CD14-positive monocyte (primary cell): ENCODE measurements at regions not wholly inside any gene's neighbourhood (a gene's known extent, or its start where the extent isn't known, plus 50 kb on each side); places are given as distances from the start of the nearest gene placed in this dataset.
A peak's percentile ranks its signal among the peaks of the same experiment; 100 is the strongest.

Source experiments
- DNase-seq, 3 donors: peaks; one replicate each; pipeline ENCODE4 v3.0.0-alpha.2; 2011 to 2022
- H2AFZ ChIP-seq: 2 replicates; pipeline ENCODE4 v1.6.0; 2012; ENCODE audit warnings: mild to moderate bottlenecking, low read depth, low read length, inconsistent platforms; ENCODE audit not compliant: insufficient read depth, poor library complexity, severe bottlenecking
- H3K27ac ChIP-seq, 2 donors: 1 replicate in 1 of 2; 2 replicates in 1 of 2; pipeline ENCODE4 v1.5.1; 2012 to 2013; ENCODE audit warnings: low read length in 2 of 2, control low read depth in 1 of 2, inconsistent platforms in 1 of 2, low read depth in 1 of 2, mild to moderate bottlenecking in 1 of 2
- H3K27me3 ChIP-seq, 2 donors: one replicate each; pipeline versions ENCODE4 v1.6.0 to v1.6.1; 2011 to 2013; ENCODE audit warnings: low read length in 2 of 2; ENCODE audit not compliant: control insufficient read depth in 2 of 2, insufficient read depth in 2 of 2
- H3K36me3 ChIP-seq, 2 donors: replicated peaks in 1 of 2; 1 replicate in 1 of 2; 2 replicates in 1 of 2; pipeline versions ENCODE4 v1.5.1 to v1.6.1; 2012 to 2013; ENCODE audit warnings: low read length in 2 of 2, control low read depth in 1 of 2, inconsistent platforms in 1 of 2, mild to moderate bottlenecking in 1 of 2; ENCODE audit not compliant: insufficient read depth in 2 of 2, control insufficient read depth in 1 of 2
- H3K4me1 ChIP-seq, 2 donors: 1 replicate in 1 of 2; 2 replicates in 1 of 2; pipeline versions ENCODE4 v1.5.1 to v1.6.1; 2012 to 2013; ENCODE audit warnings: low read length in 2 of 2, control low read depth in 1 of 2, inconsistent platforms in 1 of 2, mild to moderate bottlenecking in 1 of 2, moderate library complexity in 1 of 2; ENCODE audit not compliant: insufficient read depth in 2 of 2, control insufficient read depth in 1 of 2
- H3K4me2 ChIP-seq: replicated peaks from 2 replicates; pipeline ENCODE3; 2012; ENCODE audit warnings: low read length, moderate library complexity, mild to moderate bottlenecking; ENCODE audit not compliant: poor library complexity, severe bottlenecking; ENCODE audit errors: extremely low read depth
- H3K4me3 ChIP-seq, 3 experiments: fragments of 200-600 bp in 1 of 3; sonication (generic) in 1 of 3; replicated peaks in 1 of 3; 1 replicate in 2 of 3; 2 replicates in 1 of 3; pipeline ENCODE4 v1.5.1; 2011 to 2013; ENCODE audit warnings: low read length in 3 of 3, mild to moderate bottlenecking in 3 of 3, control low read depth in 2 of 3, low read depth in 2 of 3, inconsistent platforms in 1 of 3, moderate library complexity in 1 of 3
- H3K79me2 ChIP-seq: 2 replicates; pipeline ENCODE4 v1.6.0; 2012; ENCODE audit warnings: mild to moderate bottlenecking, control low read depth, inconsistent platforms, low read length, moderate library complexity; ENCODE audit not compliant: insufficient read depth
- H3K9ac ChIP-seq: 2 replicates; pipeline ENCODE4 v1.6.0; 2017; ENCODE audit warnings: low read length, mild to moderate bottlenecking; ENCODE audit not compliant: insufficient read depth, poor library complexity, severe bottlenecking
- H3K9me3 ChIP-seq, 2 donors: replicated peaks in 1 of 2; 1 replicate in 1 of 2; 2 replicates in 1 of 2; pipeline versions ENCODE4 v1.5.1 to v1.6.1; 2012 to 2013; ENCODE audit warnings: low read length in 2 of 2, control low read depth in 1 of 2; ENCODE audit not compliant: control insufficient read depth in 1 of 2, insufficient read depth in 1 of 2
- H4K20me1 ChIP-seq: 2 replicates; pipeline ENCODE4 v1.6.0; 2012; ENCODE audit warnings: mild to moderate bottlenecking, low read length, control low read depth, moderate library complexity; ENCODE audit not compliant: insufficient read depth
- H3K27ac Mint-ChIP-seq, 7 donors: one replicate each; pipeline ENCODE4 v1.8.0; 2020; ENCODE audit warnings: mild to moderate bottlenecking in 7 of 7, mixed read lengths in 7 of 7, moderate library complexity in 6 of 7, inconsistent platforms in 2 of 7
- H3K27me3 Mint-ChIP-seq, 3 donors: one replicate each; pipeline ENCODE4 v1.8.0; 2021 to 2022; ENCODE audit warnings: low read depth in 3 of 3, mild to moderate bottlenecking in 3 of 3, mixed read lengths in 3 of 3, moderate library complexity in 3 of 3, inconsistent platforms in 1 of 3
- H3K36me3 Mint-ChIP-seq, 2 donors: one replicate each; pipeline ENCODE4 v1.8.0; 2020; ENCODE audit warnings: mixed read lengths in 2 of 2, inconsistent platforms in 1 of 2, mild to moderate bottlenecking in 1 of 2
- H3K4me1 Mint-ChIP-seq: one replicate; pipeline ENCODE4 v1.8.0; 2020; ENCODE audit warnings: mild to moderate bottlenecking, mixed read lengths
- H3K4me3 Mint-ChIP-seq, 2 donors: one replicate each; pipeline ENCODE4 v1.8.0; 2020; ENCODE audit warnings: mild to moderate bottlenecking in 2 of 2, mixed read lengths in 2 of 2, moderate library complexity in 1 of 2
- H3K9me3 Mint-ChIP-seq, 7 donors: one replicate each; pipeline ENCODE4 v1.8.0; 2020 to 2022; ENCODE audit warnings: mixed read lengths in 7 of 7, mild to moderate bottlenecking in 6 of 7, moderate library complexity in 6 of 7, inconsistent platforms in 2 of 7
- CTCF ChIP-seq: fragments of 200-600 bp; IDR thresholded peaks from one replicate; pipeline ENCODE4 v1.8.0; 2022; ENCODE audit warnings: antibody characterized with exemption, mild to moderate bottlenecking
- WGBS: methylation state at CpG from one replicate; pipeline ENCODE4 v1.1.5; 2013; ENCODE audit warnings: missing lambda C conversion rate; ENCODE audit not compliant: insufficient coverage; 5-methylcytosine and 5-hydroxymethylcytosine counted together
- intact Hi-C, 2 donors: fragments of 100-400 bp; cut with micrococcal nuclease; formaldehyde crosslinking; loops; one replicate each; pipeline versions ENCODE4 v1.15.0 to v1.15.1; 2023

GRCh38 chr6:144338951-144339700 is 54.0 kb downstream of the UTRN start:
- no peaks in the 10 kb centered on the region for H3K36me3 ChIP-seq
- H3K4me3 ChIP-seq, result peak overlapping the region in 1 of 3 experiments; percentile 6
- peaks cover 72 to 86% of the 10 kb centered on the region in 2 donors for H3K4me1 ChIP-seq
- DNase-seq, result peak in 2 of 3 donors; percentile 54 to 55
- H3K27ac Mint-ChIP-seq, result peak overlapping the region; percentile 78 to 91 (median 88)
- H3K79me2 ChIP-seq, result peaks cover 92% of the 10 kb centered on the region
- no peak for TF ChIP-seq CTCF
- peaks cover 88% of the 10 kb centered on the region for H3K4me1 Mint-ChIP-seq
- peaks cover 0 to 2% (median 0%) of the 10 kb centered on the region in 3 donors for H3K27me3 Mint-ChIP-seq
- peaks cover 38% of the 10 kb centered on the region for H4K20me1 ChIP-seq
- intact Hi-C loops, result no loop called here
- peak overlapping the region in 1 of 2 donors; percentile 69 for H3K27ac ChIP-seq
- H3K4me2 ChIP-seq, result peak overlapping the region; percentile 26
- H2AFZ ChIP-seq, result no peak overlapping the region
- H3K36me3 Mint-ChIP-seq, result peaks cover 3 to 6% of the 10 kb centered on the region in 2 donors
- no peaks in the 10 kb centered on the region for H3K9me3 Mint-ChIP-seq
- H3K27me3 ChIP-seq, result no peaks in the 10 kb centered on the region
- H3K9me3 ChIP-seq, result no peaks in the 10 kb centered on the region
- H3K9ac ChIP-seq, result no peak overlapping the region
- peak overlapping the region in 1 of 2 donors; percentile 33 for H3K4me3 Mint-ChIP-seq

GRCh38 chr6:144339859-144340452 is 54.8 kb downstream of the UTRN start:
- 97% methylated on average over 12 of the region's 12 CpGs for WGBS
- Histone ChIP-seq H3K9ac (no peak overlapping the region), H4K20me1 (peaks cover 37% of the 10 kb centered on the region), H2AFZ (no peak overlapping the region), H3K4me1 (peaks cover 72 to 86% of the 10 kb centered on the region in 2 donors), H3K4me2 (peak overlapping the region; percentile 29), H3K36me3 (no peaks in the 10 kb centered on the region), H3K9me3 (no peaks in the 10 kb centered on the region), H3K27ac (peak overlapping the region; percentile 36 to 69), H3K79me2 (peaks cover 94% of the 10 kb centered on the region), H3K27me3 (no peaks in the 10 kb centered on the region), H3K4me3 (peak overlapping the region in 1 of 3 experiments; percentile 6)
- Mint-ChIP-seq H3K4me1 (peaks cover 88% of the 10 kb centered on the region), H3K4me3 (peak overlapping the region in 1 of 2 donors; percentile 28), H3K27me3 (peaks cover 0 to 2% (median 0%) of the 10 kb centered on the region in 3 donors), H3K36me3 (peaks cover 3 to 6% of the 10 kb centered on the region in 2 donors), H3K27ac (peak overlapping the region; percentile 78 to 91 (median 90)), H3K9me3 (no peaks in the 10 kb centered on the region)
- TF ChIP-seq CTCF, result no peak
- intact Hi-C loops, result no loop called here
- DNase-seq, result no peak
